ENCODE measurements at regions not wholly inside any gene's neighbourhood (a gene's known extent, or its start where the extent isn't known, plus 50 kb on each side); places are given as distances from the start of the nearest gene placed in this dataset.

DNA sequence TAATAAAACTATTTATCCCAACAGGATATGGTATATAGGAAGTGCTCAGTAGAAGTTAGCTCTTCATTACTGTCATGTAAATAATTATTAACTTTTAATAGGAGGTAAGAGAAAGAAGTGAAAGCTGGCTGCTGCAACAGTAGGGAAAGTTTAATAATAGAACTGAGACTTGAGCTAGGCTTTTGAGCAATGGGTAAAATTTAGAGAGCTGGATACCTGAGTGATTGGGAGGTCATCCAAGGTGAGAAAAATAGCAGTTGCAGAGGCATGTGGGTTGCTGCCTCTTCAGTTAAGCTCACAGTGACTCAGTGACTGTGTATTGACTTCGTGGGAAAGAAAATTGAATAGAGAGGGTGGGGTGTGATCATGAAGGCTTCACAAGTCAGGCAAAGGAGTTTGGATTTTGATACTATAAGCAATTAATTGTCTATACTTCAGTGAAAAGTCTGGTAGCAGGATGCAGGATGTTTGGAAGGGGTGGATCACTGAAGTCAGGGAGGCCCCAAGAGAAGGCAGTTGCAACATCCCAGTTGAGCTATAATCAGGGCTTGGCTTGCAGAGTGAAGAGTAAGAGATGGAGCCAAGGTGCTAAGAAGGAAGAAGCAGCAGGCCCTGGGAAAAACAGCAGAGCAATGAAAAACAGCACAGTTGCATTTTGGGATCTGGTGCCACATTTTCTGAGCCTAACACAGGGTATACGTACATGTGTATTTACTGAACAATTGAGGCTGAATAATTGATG lies 172.0 kb upstream of the FRMD6 start:
- DNase-seq = peak; percentile 46

DNA sequence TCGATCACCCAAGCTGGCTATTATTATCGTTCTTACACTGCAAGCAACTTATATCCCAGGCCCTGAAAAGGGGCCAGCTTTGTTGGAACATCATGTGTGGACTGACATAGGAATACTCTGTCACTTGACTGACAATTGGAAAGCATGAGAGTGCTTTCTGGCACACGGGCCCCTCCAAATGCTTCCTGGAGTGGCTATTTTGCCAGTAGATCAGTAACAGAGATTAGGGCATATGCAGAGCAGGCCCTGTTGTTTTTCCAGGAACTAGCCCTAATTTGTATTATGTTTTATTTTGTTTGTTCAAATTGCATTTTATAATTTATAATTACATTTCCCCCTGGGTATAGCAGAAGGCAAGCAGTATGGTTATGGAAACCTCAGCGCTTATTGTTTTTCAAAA lies 170.1 kb upstream of the FRMD6 start:
- no peak for DNase-seq

DNA sequence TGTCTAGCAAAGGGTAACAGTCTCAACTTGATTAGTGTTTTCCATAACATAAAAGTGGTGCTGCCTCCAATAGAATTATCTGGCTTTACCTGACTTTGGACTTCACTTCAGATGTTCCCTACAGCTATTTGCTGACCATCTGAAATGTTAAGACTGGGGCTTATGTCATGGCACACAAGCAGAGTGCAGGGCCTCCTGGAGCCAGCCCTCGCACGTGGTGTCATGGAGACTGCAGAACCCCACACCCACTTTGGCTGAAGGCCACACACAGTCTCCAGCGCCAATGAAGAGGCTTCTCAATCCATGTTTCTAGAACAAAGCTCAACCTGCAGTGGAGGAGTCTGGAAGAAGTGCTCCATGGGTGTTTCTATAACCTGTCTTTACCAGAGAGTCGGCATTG lies 169.6 kb upstream of the FRMD6 start:
- DNase-seq = no peak

DNA sequence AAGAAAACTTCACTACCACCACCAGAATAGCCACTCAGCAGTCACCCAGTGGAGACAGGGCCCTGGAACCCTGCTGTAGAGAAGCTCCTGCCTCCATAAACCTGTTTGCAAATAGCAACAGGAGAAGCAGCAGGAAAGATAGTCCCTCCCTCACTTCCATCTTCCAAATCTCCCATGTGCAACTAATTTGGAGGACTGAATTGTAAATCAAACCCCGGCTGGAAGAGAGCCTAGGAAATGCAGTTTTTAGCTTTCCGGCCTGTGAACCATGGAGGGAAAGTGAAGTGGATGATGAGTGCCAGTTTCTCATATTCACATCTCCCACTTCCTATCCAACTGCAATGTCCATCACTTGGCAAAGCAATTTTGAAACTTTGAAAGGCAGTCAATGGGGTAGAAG lies 167.2 kb upstream of the FRMD6 start:
- DNase-seq = no peak

DNA sequence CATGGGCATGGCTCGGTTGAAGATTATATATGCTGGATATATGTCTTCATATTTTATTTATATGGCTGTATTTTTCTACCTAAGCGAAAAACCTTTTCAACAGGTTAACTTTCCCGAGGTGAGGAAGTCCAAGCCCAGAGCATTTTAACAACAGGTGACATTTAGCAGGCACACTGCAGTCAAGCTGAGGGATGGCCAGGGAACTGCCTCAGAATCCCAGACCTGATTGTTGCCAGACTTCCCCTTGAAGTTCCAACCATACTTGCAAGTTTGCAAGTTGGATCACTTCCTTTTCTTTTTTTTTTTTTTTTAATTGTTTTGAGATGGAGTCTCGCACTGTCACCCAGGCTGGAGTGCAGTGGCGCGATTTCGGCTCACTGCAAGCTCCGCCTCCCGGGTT lies 166.0 kb upstream of the FRMD6 start:
- DNase-seq = no peak

DNA sequence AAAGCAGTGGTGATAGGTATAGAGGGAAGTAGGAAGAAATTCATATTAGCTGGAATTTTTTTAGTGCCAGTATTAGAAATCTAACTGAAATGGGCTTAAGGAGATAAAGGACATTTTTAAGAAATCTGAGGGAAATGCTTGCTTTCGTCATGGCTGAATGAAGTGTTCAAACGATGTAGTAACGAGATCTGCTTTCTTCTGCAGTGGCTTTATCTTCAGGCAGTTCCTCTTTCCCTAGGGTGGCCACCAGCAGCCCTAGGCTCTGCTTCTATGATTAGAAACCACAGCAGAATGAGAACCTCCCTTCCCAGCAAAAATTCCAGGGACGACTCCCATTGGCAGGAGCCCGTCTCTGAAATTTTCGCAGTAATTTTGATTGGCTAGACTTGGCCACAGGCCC lies 163.9 kb upstream of the FRMD6 start:
- DNase-seq = no peak

DNA sequence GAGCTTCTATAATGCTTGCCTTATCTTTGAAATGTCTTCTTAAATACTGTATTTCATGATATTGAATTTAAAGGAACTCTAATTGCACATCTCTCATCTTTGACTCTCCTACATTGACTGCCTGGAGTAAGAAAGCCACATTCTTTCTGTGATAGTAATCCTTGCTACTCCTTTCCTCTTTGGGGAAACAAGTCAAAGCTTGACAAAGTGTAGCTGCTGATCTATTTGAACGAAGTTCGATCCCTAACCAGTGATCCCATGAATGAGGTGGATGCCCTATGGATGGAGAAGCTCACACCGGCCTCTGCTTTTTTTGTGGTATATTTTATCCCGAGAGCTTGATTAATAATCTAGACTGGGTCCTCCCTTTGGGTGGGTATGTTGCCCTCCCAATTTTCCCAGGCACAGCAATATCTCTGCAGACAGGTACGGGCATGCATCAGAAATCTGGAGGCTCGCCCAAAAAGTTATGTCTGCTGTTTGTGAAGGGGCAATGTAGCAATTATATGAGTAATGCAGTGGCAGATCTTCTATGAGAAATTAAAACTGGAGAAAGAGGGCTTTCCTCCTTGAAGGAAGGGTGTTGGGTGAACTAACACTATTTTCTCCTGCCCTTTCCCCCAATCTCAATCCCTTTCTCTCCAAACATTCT lies 163.0 kb upstream of the FRMD6 start:
- DNase-seq = no peak

GRCh38 chr14:51490205-51490604 lies 161.5 kb upstream of the FRMD6 start:
- peak; percentile 48 for DNase-seq

DNA sequence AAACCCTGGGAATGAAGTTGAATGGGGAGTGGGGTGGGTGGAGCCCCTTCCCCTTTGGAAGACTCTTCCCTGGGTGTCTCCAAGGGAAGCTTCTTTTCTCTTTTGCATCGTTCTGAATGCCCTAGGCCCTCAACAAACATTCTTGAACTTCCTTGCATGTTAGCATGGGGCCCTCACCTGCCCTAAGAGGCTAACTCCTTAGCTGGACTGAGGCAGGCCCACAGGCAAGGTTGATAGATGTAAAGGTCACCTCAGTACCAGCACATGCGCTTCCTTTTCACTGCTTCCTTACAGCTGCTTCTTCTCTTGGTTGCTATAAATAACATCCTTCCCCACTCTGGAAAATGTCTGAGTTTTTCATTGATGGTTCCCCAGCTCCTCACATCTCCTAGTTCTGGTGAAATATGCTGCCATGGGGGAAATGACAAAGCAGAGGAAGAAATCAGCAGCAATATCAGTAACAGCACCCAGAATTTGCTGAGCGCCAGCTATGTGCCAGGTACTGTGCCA lies 160.6 kb upstream of the FRMD6 start:
- no peak for DNase-seq

- no peak for DNase-seq
These were observed 159.9 kb upstream of the FRMD6 start for GRCh38 chr14:51491776-51492175.

DNA sequence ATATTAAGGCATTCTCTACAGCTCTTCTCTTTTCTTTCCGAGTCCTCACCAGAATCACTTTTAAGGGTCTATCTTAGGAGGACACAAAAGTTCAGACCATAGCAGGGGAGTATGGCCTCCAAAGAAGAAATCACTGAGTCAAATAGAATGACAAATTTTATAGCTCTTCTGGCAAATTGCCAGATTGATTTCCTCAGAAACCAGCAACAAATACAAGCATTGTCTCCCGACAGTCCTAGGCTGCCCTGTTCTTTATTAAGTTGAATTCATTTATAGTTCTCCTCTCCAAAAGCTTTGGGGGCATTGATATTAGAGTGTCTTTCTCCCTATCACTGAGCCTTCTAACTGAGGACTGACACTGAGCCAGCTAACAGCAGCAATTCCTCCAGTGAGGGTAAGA lies 156.4 kb upstream of the FRMD6 start:
- no peak for DNase-seq

DNA sequence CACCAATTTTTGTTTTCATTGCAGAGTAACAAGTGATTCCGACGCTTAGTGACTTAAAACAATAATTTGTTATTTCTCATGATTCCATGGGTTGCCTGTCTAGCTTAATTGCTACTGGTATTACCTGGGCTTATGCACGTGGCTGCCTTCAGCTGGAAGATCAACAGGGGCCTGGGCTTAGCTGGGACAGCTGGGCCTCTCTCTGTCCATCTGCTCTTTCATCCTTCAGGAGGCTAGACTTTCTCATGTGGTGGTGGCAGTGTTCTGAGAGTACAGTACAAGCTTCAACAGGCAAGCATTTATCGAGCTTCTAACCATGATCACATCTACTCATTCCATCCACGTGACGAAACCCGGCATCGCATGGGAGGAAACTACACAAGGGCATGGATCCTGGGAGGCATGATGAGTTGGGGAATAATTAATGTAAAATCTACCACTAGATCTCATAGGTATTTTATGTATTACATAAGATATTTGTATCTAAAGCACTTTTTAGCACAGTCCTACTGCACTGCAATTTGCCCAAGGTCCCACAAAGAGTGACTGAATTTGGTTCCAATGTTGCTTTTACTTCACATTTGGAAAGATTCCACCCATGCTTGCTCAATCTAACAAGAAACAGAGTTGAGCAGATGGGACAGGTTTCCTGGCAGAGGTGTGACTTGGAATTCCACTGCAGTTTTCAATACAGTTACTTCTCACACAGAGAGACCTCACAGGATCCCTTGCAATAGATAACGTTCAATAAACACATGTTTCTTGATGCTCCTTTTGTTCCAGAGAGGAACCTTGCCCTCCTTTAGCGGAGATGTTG lies 153.1 kb upstream of the FRMD6 start:
- no peak for DNase-seq

DNA sequence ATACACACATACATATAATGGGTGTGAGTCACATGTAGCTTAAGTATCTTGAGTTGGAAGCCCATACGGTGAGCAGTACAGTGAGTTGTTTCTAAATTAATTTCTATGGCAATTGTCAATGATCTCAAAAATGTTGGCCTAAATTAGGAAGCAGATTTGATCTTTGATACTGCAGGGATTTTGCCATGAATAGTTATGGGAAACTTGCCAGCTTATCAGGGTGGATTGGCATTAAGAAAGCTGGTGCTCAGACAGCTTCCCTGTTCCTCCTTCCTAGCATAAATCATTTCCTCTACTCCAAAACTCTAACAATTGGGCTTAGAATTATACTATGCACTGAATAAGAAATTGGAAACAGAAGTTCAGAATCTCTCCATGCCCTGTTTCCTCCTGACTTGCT lies 150.9 kb upstream of the FRMD6 start:
- no peak for DNase-seq

DNA sequence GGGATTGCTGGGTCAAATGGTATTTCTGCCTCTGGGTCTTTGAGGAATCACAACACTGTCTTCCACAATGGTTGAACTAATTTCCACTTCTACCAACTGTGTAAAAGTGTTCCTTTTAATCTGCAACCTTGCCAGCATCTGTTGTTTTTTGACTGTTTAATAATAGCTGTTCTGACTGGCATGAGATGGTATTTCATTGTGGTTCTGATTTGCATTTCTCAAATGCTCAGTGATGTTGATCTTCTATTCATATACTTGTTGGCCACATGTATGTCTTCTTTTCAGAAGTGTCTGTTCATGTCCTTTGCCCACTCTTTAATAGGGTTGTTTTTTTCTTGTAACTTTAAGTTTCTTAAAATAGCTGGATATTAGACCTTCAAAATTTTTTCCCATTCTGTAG lies 150.0 kb upstream of the FRMD6 start:
- no peak for DNase-seq

DNA sequence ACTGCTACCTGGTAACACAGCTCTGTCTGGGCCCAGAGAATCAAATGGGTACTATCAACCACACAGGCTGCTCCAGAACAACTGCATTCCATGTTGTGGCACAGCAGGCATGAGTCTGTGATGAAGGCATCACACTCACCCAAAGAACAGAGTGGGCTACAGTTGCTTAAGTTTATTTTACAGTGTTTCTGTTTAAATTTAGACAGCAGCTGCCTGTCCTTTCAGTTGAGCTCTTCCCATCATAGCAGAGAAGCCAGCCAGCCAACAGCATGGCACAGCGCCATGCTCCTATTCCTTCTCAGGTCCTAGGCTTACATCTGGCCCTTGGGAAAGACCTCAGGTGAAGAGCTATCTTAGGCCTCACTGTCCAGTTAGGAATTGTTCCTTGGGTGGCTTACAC lies 147.0 kb upstream of the FRMD6 start:
- DNase-seq = no peak

GRCh38 chr14:51507511-51507905 lies 144.2 kb upstream of the FRMD6 start:
- no peak for DNase-seq

- DNase-seq = no peak
These were observed 143.7 kb upstream of the FRMD6 start for GRCh38 chr14:51507906-51508511.

GRCh38 chr14:51511265-51511664 lies 140.4 kb upstream of the FRMD6 start:
- DNase-seq = peak; percentile 17

- no peak for DNase-seq
These were observed 139.4 kb upstream of the FRMD6 start for GRCh38 chr14:51512316-51512715.

DNA sequence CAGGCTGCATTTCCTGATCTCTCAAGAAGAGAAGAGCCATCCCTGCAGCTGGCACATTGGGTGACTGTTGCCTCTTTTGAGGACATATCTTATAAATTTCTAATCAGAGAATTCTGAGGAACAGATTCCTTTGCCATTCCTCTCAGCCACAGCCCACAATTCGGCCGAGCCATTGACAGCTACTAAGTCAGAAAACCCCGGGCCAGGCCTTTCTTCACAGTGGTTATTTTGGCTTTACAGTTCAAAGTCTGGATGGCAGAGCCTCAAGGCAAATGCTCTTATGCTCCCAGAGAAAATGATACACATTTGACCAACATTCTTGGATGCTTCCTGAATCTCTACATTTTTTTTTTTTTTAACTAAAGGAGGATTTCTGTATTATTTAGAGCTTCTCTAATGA lies 138.4 kb upstream of the FRMD6 start:
- no peak for DNase-seq

DNA sequence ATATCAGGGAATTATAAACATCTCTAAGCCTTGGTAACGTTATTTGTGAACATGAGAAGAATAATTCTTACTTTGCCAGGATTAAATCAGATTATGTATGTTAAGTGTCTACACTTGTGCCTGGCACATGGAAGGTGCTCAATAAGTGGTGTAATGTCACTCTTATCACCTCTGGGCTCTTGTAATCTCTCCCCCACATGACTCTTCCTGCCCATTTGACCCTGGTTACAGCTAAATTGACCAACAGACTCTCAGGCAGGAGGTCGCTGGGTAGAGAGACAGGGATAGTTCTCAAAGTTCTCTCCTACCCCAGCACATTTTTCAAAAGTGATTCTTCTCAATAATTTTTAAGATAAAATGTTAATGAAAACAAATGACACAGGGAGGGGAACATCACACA lies 137.8 kb upstream of the FRMD6 start:
- no peak for DNase-seq

DNA sequence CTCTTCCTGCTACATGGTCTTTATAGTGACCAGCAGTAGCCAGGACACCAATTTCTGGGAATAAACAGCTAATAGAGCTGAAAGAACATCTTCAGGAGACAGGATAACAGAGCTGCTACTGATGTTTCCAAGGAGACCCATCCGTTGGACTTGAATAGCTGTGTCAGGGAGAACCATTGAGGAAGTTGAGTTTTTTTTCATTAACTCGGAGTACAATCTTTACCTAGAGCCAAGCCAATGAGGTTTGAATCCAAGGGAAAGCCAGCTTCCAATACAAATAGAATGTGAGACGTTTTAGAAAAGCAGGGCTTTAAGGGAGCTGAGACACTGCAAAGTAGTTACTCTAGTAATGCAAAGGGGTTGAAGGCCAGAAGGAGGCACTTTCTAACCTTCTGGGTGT lies 136.1 kb upstream of the FRMD6 start:
- DNase-seq = no peak

DNA sequence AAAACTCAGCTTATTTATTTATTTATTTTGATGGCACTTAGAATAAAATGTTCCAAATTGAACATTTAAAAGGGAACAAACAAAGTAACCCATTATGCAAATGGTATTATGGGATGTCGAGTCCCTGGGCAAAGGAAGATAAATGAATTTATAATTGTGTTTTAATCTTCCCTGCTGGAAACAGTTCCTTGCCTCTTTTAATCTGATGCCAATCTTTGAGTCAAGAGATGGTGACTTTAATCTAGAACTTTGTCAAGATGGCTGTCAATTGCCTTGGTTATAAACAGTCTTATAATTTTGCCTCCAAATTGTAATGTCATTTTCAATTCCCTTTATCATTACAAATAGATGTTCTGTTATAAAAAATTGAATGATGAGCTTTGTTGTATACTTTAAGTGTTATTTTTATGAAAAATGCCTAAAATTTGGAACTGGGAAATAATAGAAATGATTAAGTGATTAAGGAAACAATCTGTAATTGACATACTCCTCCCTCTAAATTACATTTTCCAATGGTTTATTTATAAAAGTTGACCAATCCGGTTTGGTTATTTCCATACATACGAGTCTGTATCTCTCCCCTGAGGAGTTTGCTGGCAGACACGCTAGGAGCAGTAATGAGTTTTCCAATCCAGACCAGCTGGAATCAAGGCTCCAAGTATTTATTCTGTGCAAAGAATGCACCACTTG lies 134.9 kb upstream of the FRMD6 start:
- DNase-seq = no peak

Measured in HCEC 1CT (cell line).